ENCODE measurements at regions not wholly inside any gene's neighbourhood (a gene's known extent, or its start where the extent isn't known, plus 50 kb on each side); places are given as distances from the start of the nearest gene placed in this dataset.

DNA sequence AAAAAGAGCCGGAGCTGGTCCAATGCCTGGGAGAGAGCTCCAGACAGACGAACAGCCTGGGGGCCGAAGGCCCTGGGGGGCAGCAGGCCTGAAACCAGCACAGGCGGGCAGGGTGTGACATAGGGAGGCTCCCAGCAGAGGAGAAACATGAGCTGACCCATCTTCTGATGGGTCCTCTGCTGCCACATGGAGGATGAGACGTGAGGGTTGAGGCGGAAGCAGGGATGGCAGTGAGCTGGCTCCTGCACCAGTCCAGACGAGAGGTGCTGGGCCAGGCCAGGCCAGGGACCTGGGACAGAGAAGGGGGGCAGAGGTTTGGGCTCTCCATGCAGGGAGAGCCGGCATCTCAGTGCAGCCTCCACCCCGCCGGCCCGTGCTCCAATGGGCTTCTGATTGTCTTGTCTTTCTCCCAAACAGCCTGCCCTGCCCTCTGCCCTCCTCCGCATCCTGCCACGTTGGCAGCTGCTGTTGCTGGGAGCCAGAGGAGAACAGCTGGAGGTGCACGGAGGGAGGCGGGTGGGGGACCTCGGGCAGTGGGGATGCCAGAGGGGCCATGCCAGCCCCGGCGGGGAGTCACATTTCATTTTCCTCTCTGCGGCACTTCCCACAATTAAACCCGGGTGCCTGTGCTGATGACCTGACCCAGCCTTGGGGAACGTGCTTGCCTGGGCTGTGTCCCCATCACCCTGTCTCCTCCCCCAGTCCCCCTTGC lies 139.1 kb upstream of the GSE1 start:
- TF ChIP-seq, protein P1, sequence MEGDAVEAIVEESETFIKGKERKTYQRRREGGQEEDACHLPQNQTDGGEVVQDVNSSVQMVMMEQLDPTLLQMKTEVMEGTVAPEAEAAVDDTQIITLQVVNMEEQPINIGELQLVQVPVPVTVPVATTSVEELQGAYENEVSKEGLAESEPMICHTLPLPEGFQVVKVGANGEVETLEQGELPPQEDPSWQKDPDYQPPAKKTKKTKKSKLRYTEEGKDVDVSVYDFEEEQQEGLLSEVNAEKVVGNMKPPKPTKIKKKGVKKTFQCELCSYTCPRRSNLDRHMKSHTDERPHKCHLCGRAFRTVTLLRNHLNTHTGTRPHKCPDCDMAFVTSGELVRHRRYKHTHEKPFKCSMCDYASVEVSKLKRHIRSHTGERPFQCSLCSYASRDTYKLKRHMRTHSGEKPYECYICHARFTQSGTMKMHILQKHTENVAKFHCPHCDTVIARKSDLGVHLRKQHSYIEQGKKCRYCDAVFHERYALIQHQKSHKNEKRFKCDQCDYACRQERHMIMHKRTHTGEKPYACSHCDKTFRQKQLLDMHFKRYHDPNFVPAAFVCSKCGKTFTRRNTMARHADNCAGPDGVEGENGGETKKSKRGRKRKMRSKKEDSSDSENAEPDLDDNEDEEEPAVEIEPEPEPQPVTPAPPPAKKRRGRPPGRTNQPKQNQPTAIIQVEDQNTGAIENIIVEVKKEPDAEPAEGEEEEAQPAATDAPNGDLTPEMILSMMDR (conservative IDR thresholded peaks at IDR 0.05; ENCODE audit: low read length), result no peak
- no peak for TF ChIP-seq EZH2phosphoT487 (IDR thresholded peaks at IDR 0.05; ENCODE audit: borderline replicate concordance)
- H3K79me2 ChIP-seq (ENCODE audit: insufficient read depth, low read length), result peaks cover 30% of the 10 kb centered on the region; the same call in 1 of the 2 replicates
- no peaks in the 10 kb centered on the region for H3K36me3 ChIP-seq (ENCODE audit: insufficient read depth, low read length)
- no peaks in the 10 kb centered on the region for H3K9me2 ChIP-seq (replicated peaks; ENCODE audit: low read depth, low read length)
- H3K4me1 ChIP-seq (ENCODE audit: insufficient read depth, low read length, poor library complexity, severe bottlenecking), result peaks cover 59% of the 10 kb centered on the region
- no peak overlapping the region for H3K4me2 ChIP-seq (ENCODE audit: low read depth, low read length, poor library complexity, severe bottlenecking)
- no peaks in the 10 kb centered on the region for H3F3A ChIP-seq (ENCODE audit: low read depth)
- no peak overlapping the region for H3K4me3 ChIP-seq (ENCODE audit: low read length, poor library complexity, severe bottlenecking)
- no peaks in the 10 kb centered on the region for H3K27me3 ChIP-seq (ENCODE audit: insufficient read depth, low read length, poor library complexity, severe bottlenecking)
- H4K20me1 ChIP-seq (ENCODE audit: insufficient read depth, low read length, poor library complexity, severe bottlenecking), result no peaks in the 10 kb centered on the region
- H3K9ac ChIP-seq (ENCODE audit: low read depth, low read length, poor library complexity, severe bottlenecking), result peak overlapping the region; percentile 18
- H3K9me3 ChIP-seq (ENCODE audit: insufficient read depth, low read depth, low read length), result no peaks in the 10 kb centered on the region
- H2AFZ ChIP-seq (ENCODE audit: low read length), result no peak overlapping the region

DNA sequence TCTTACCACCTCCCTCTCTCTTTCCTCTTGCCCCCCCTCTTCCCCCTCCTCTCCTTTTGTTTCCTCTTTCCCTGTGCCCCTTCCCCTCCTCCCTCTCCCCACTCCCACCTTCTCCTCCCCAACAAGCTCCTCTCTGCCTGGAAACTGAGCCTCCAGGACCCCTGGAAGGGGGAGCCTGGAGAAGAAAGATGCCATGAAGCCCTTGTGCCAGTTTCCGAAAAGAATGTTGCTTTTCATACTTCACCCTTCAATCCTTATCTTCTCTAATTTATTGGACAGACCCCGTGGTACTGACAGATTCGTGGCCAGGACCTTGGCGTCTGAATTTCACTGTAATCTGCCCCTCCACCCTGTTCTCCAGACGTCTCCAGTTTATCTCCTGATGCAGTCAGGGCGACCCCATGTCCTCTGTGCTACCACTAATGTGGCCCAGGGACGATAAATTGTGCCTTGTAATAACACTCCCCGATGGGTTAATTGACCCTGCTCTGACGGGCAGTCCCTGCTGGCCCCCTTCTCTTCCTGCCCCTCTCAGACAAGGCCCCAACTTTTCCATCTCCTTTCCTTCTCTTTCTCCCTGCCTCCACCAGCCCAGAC lies 138.4 kb upstream of the GSE1 start:
- H3K4me3 ChIP-seq (ENCODE audit: low read length, poor library complexity, severe bottlenecking), result no peak overlapping the region
- H3K4me1 ChIP-seq (ENCODE audit: insufficient read depth, low read length, poor library complexity, severe bottlenecking), result peaks cover 53% of the 10 kb centered on the region
- H3K79me2 ChIP-seq (ENCODE audit: insufficient read depth, low read length), result peaks cover 30% of the 10 kb centered on the region; the same call in 1 of the 2 replicates
- H3K9ac ChIP-seq (ENCODE audit: low read depth, low read length, poor library complexity, severe bottlenecking), result peak overlapping the region; percentile 6
- no peaks in the 10 kb centered on the region for H4K20me1 ChIP-seq (ENCODE audit: insufficient read depth, low read length, poor library complexity, severe bottlenecking)
- no peaks in the 10 kb centered on the region for H3K9me3 ChIP-seq (ENCODE audit: insufficient read depth, low read depth, low read length)
- H3K4me2 ChIP-seq (ENCODE audit: low read depth, low read length, poor library complexity, severe bottlenecking), result no peak overlapping the region
- no peaks in the 10 kb centered on the region for H3K36me3 ChIP-seq (ENCODE audit: insufficient read depth, low read length)
- no peaks in the 10 kb centered on the region for H3K9me2 ChIP-seq (replicated peaks; ENCODE audit: low read depth, low read length)
- no peak for TF ChIP-seq EZH2phosphoT487 (IDR thresholded peaks at IDR 0.05; ENCODE audit: borderline replicate concordance)
- TF ChIP-seq, protein P1 (conservative IDR thresholded peaks at IDR 0.05; ENCODE audit: low read length), result no peak
- H3K27me3 ChIP-seq (ENCODE audit: insufficient read depth, low read length, poor library complexity, severe bottlenecking), result no peaks in the 10 kb centered on the region
- no peaks in the 10 kb centered on the region for H3F3A ChIP-seq (ENCODE audit: low read depth)
- H2AFZ ChIP-seq (ENCODE audit: low read length), result no peak overlapping the region

DNA sequence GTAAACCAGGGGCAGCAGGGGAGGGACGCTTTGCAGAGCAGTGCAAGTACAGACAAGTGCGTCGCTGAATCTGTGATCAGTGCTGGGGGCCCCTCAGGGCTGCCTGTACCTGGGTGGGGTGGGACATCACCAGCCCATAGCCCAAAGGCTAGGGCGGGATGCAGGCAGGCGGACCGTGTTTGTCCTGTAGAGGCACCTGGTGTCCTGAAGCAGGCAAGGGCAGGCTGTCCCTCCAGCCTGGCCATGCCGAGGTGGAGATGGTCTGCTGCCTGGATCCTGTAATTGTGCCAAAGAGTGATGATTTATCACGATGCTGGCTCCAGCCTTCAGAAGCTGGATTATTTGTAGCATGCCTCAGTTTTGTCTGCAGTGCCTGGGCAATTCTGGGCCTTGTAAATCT lies 137.9 kb upstream of the GSE1 start:
- Histone ChIP-seq H3K9me2 (replicated peaks; ENCODE audit: low read depth, low read length) (no peaks in the 10 kb centered on the region), H3K4me3 (ENCODE audit: low read length, poor library complexity, severe bottlenecking) (no peak overlapping the region), H3K36me3 (ENCODE audit: insufficient read depth, low read length) (no peaks in the 10 kb centered on the region; the same call in 1 of the 2 replicates), H3K4me1 (ENCODE audit: insufficient read depth, low read length, poor library complexity, severe bottlenecking) (peaks cover 48% of the 10 kb centered on the region), H3F3A (ENCODE audit: low read depth) (no peaks in the 10 kb centered on the region), H3K9me3 (ENCODE audit: insufficient read depth, low read depth, low read length) (no peaks in the 10 kb centered on the region), H3K79me2 (ENCODE audit: insufficient read depth, low read length) (peaks cover 25% of the 10 kb centered on the region; the same call in 1 of the 2 replicates), H3K9ac (ENCODE audit: low read depth, low read length, poor library complexity, severe bottlenecking) (no peak overlapping the region), H2AFZ (ENCODE audit: low read length) (no peak overlapping the region), H3K4me2 (ENCODE audit: low read depth, low read length, poor library complexity, severe bottlenecking) (no peak overlapping the region), H4K20me1 (ENCODE audit: insufficient read depth, low read length, poor library complexity, severe bottlenecking) (no peaks in the 10 kb centered on the region), H3K27me3 (ENCODE audit: insufficient read depth, low read length, poor library complexity, severe bottlenecking) (no peaks in the 10 kb centered on the region)
- TF ChIP-seq, protein P1 (conservative IDR thresholded peaks at IDR 0.05; ENCODE audit: low read length), result no peak
- no peak for TF ChIP-seq EZH2phosphoT487 (IDR thresholded peaks at IDR 0.05; ENCODE audit: borderline replicate concordance)

Measured in Loucy (cell line).